Endodermal cell (in vitro differentiated cells): ENCODE measurements at regions not wholly inside any gene's neighbourhood (a gene's known extent, or its start where the extent isn't known, plus 50 kb on each side); places are given as distances from the start of the nearest gene placed in this dataset.

Experiments
- DNase-seq: peaks from one replicate; pipeline ENCODE4 v3.0.0-alpha.2; 2017
- H3K27ac ChIP-seq: 2 replicates; pipeline ENCODE4 v1.5.1; 2013; ENCODE audit warnings: mild to moderate bottlenecking, low read depth, low read length, moderate library complexity
- H3K27me3 ChIP-seq: 2 replicates; pipeline ENCODE4 v1.6.1; 2013; ENCODE audit warnings: mild to moderate bottlenecking, low read length, moderate library complexity; ENCODE audit not compliant: insufficient read depth, control insufficient read depth, poor library complexity, severe bottlenecking
- H3K36me3 ChIP-seq: 2 replicates; pipeline ENCODE4 v1.7.0; 2013; ENCODE audit warnings: mild to moderate bottlenecking, low read length, moderate library complexity; ENCODE audit not compliant: control insufficient read depth, insufficient read depth
- H3K4me1 ChIP-seq: one replicate; pipeline ENCODE4 v1.7.0; 2013; ENCODE audit warnings: low read length; ENCODE audit not compliant: control insufficient read depth, insufficient read depth
- H3K4me3 ChIP-seq: 2 replicates; pipeline ENCODE4 v1.5.1; 2013; ENCODE audit warnings: mild to moderate bottlenecking, low read length, moderate library complexity
- H3K9ac ChIP-seq: 2 replicates; pipeline ENCODE4 v1.6.1; 2013; ENCODE audit warnings: mild to moderate bottlenecking, low read length, moderate library complexity; ENCODE audit not compliant: poor library complexity, severe bottlenecking; ENCODE audit errors: extremely low read depth
- H3K9me3 ChIP-seq: 2 replicates; pipeline ENCODE4 v1.6.1; 2013; ENCODE audit warnings: mild to moderate bottlenecking, low read length, moderate library complexity; ENCODE audit not compliant: control insufficient read depth
- H3K27ac Mint-ChIP-seq: 2 replicates; pipeline ENCODE4 v1.8.0; 2020; ENCODE audit warnings: mixed read lengths
- H3K27me3 Mint-ChIP-seq: 2 replicates; pipeline ENCODE4 v1.8.0; 2021; ENCODE audit warnings: mild to moderate bottlenecking, mixed read lengths; ENCODE audit not compliant: insufficient read depth
- H3K36me3 Mint-ChIP-seq: 2 replicates; pipeline ENCODE4 v1.8.0; 2020; ENCODE audit warnings: low read depth, mixed read lengths
- H3K4me1 Mint-ChIP-seq: 2 replicates; pipeline ENCODE4 v1.8.0; 2020; ENCODE audit warnings: mixed read lengths
- H3K4me3 Mint-ChIP-seq: 2 replicates; pipeline ENCODE4 v1.8.0; 2020; ENCODE audit warnings: mild to moderate bottlenecking, moderate library complexity, mixed read lengths
- H3K9me3 Mint-ChIP-seq: 2 replicates; pipeline ENCODE4 v1.8.0; 2020; ENCODE audit warnings: mild to moderate bottlenecking, mixed read lengths
- WGBS, 2 experiments: methylation state at CpG; one replicate each; pipeline versions ENCODE4 v1.1.5 to v1.1.7; 2013; ENCODE audit warnings: missing lambda C conversion rate in 2 of 2, mixed read lengths in 1 of 2; ENCODE audit not compliant: insufficient coverage in 1 of 2, insufficient read length in 1 of 2; 5-methylcytosine and 5-hydroxymethylcytosine counted together
- TF ChIP-seq, protein P1 (sequence below): fragments of 200-600 bp; sonication (generic); conservative IDR thresholded peaks from 2 replicates; pipeline ENCODE4 v1.5.0; 2021; ENCODE audit warnings: antibody characterized with exemption, mild to moderate bottlenecking

DNA sequence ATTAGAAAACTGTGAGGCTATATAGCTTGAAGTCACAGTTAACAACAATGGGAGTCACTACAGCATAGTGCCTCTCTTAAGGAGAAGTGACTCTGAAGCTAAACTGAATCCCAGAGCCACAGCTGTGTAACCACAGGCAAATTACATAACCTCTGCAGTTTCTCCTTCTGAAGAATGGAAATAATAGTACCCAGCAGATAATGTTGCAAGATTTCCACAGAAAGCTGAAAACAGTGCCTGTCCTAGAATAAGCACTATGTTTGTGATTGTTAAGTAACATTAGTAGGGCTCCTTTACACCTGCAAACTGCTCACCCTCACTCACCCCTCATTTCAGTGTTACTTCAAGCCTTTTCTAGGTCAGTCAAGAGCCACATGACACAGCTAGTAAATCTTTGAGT lies 886.7 kb downstream of the PLA2G4A start:
- H3K27ac Mint-ChIP-seq, result no peak overlapping the region
- H3K36me3 Mint-ChIP-seq, result no peaks in the 10 kb centered on the region
- Histone ChIP-seq H3K4me3 (no peak overlapping the region), H3K36me3 (no peaks in the 10 kb centered on the region), H3K27ac (no peak overlapping the region), H3K9ac (no peak overlapping the region), H3K9me3 (no peaks in the 10 kb centered on the region), H3K4me1 (no peaks in the 10 kb centered on the region), H3K27me3 (no peaks in the 10 kb centered on the region)
- no peak for DNase-seq
- peaks cover 5% of the 10 kb centered on the region for H3K4me1 Mint-ChIP-seq
- H3K9me3 Mint-ChIP-seq, result no peaks in the 10 kb centered on the region
- TF ChIP-seq, protein P1, sequence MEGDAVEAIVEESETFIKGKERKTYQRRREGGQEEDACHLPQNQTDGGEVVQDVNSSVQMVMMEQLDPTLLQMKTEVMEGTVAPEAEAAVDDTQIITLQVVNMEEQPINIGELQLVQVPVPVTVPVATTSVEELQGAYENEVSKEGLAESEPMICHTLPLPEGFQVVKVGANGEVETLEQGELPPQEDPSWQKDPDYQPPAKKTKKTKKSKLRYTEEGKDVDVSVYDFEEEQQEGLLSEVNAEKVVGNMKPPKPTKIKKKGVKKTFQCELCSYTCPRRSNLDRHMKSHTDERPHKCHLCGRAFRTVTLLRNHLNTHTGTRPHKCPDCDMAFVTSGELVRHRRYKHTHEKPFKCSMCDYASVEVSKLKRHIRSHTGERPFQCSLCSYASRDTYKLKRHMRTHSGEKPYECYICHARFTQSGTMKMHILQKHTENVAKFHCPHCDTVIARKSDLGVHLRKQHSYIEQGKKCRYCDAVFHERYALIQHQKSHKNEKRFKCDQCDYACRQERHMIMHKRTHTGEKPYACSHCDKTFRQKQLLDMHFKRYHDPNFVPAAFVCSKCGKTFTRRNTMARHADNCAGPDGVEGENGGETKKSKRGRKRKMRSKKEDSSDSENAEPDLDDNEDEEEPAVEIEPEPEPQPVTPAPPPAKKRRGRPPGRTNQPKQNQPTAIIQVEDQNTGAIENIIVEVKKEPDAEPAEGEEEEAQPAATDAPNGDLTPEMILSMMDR, result no peak
- H3K27me3 Mint-ChIP-seq, result no peaks in the 10 kb centered on the region
- no peak overlapping the region for H3K4me3 Mint-ChIP-seq

DNA sequence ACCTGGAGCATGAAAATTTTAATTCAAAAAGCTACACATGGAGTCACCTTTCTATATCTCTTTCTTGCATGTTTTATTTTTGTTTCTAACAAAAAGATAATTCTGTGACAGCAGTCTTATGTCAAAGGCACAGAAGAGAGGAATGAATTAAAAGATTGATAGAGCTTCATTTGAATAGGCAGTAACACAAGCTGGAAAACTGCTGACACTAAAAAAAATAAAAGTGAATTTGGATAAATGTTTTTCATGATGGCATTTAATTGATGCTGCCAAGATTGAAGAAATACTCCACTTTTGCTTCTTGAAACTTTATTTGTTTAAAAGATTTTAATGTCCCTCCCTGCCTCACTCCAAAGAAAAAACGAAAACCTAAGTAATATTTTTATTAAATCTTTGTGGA lies 887.4 kb downstream of the PLA2G4A start:
- Mint-ChIP-seq H3K27ac (no peak overlapping the region), H3K4me1 (peaks cover 5% of the 10 kb centered on the region), H3K27me3 (no peaks in the 10 kb centered on the region), H3K4me3 (no peak overlapping the region), H3K36me3 (no peaks in the 10 kb centered on the region), H3K9me3 (no peaks in the 10 kb centered on the region)
- Histone ChIP-seq H3K4me3 (no peak overlapping the region), H3K9ac (no peak overlapping the region), H3K36me3 (no peaks in the 10 kb centered on the region), H3K27me3 (no peaks in the 10 kb centered on the region), H3K4me1 (no peaks in the 10 kb centered on the region), H3K27ac (no peak overlapping the region), H3K9me3 (no peaks in the 10 kb centered on the region)
- WGBS, 2 experiments, result no CpG with 5 or more reads among the region's 1 CpG
- DNase-seq, result no peak
- TF ChIP-seq, protein P1, result no peak

GRCh38 chr1:187718527-187718926 lies 889.8 kb downstream of the PLA2G4A start:
- Histone ChIP-seq H3K27me3 (no peaks in the 10 kb centered on the region), H3K9me3 (no peaks in the 10 kb centered on the region), H3K4me3 (no peak overlapping the region), H3K27ac (no peak overlapping the region), H3K36me3 (no peaks in the 10 kb centered on the region), H3K4me1 (no peaks in the 10 kb centered on the region), H3K9ac (no peak overlapping the region)
- H3K4me3 Mint-ChIP-seq, result no peak overlapping the region
- no peaks in the 10 kb centered on the region for H3K27me3 Mint-ChIP-seq
- peaks cover 5% of the 10 kb centered on the region for H3K4me1 Mint-ChIP-seq
- H3K36me3 Mint-ChIP-seq, result no peaks in the 10 kb centered on the region
- TF ChIP-seq, protein P1, result no peak
- no peak overlapping the region for H3K27ac Mint-ChIP-seq
- no peak for DNase-seq
- 94 to 100% methylated on average over 2 to 3 of the region's 3 CpGs for WGBS, 2 experiments
- H3K9me3 Mint-ChIP-seq, result no peaks in the 10 kb centered on the region
